Left ventricle myocardium inferior (tissue), 1 donor: ENCODE measurements at regions not wholly inside any gene's neighbourhood (a gene's known extent, or its start where the extent isn't known, plus 50 kb on each side); places are given as distances from the start of the nearest gene placed in this dataset.
A peak's percentile ranks its signal among the peaks of the same experiment; 100 is the strongest.

ENCODE experiments used
- DNase-seq: peaks from one replicate; pipeline ENCODE4 v3.0.0-alpha.2; 2020
- H3K27ac ChIP-seq: fragments of 200-600 bp; replicated peaks from 2 replicates; pipeline ENCODE4 v1.8.0; 2021
- H3K27me3 ChIP-seq: fragments of 200-600 bp; 2 replicates; pipeline ENCODE4 v1.8.0; 2021; ENCODE audit warnings: low read depth
- H3K36me3 ChIP-seq: fragments of 200-600 bp; 2 replicates; pipeline ENCODE4 v1.8.0; 2021
- H3K4me1 ChIP-seq: fragments of 200-600 bp; 2 replicates; pipeline ENCODE4 v1.8.0; 2021
- H3K4me3 ChIP-seq: fragments of 200-600 bp; 2 replicates; pipeline ENCODE4 v1.8.0; 2021; ENCODE audit warnings: mild to moderate bottlenecking, moderate library complexity
- H3K9me3 ChIP-seq: fragments of 200-600 bp; replicated peaks from 2 replicates; pipeline ENCODE4 v1.8.0; 2021
- intact Hi-C: fragments of 100-400 bp; cut with micrococcal nuclease; formaldehyde crosslinking; loops from one replicate; pipeline ENCODE4 v1.11.0; 2022
- TF ChIP-seq, protein P1 (sequence below): fragments of 200-600 bp; IDR thresholded peaks from 2 replicates; pipeline ENCODE4 v1.8.0; 2021; ENCODE audit warnings: antibody characterized with exemption, mild to moderate bottlenecking, borderline replicate concordance
- donor health status: DM: no; HTN: yes; CAD: no; lungs with severe emphysema.

DNA sequence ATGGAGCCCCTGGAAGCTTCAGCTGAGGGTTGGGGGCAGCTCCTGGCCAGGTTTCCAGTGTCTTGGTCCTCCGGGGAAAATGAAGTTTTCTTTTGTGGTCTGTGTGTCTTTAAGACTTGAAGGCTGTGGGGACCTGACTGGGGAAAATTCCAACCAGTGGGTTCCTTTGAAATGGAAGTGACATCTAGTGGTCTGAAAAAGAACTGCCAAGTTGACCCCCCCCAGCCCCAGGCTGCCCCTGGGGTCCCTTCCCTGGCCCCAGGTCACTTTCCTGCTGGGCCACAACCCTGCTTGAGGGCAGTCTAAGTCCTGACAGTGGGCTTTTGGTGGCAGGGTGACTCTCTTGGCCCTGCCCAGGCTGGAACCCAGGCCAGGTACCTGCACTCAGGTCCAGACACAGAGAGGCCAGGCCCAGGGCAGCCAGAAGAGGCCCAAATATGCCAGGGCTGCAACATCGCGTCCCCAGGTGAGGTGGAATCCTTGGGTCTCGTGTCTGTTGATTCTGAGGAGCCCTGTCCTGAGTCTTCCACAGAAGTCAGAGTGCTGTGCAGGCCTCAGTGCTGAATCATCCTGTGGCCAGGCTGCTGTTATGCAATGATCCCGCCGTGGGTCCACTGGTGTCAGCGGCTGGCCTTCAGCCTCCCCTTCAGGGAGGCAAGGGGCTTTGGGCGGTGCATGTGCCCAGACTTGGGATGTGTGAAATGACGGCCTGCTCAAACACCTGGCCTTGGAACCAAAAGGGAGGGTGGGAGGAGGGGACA lies 68.4 kb downstream of the VEGFA start:
- peaks cover 11% of the 10 kb centered on the region for H3K4me1 ChIP-seq
- H3K36me3 ChIP-seq = no peaks in the 10 kb centered on the region
- DNase-seq = peak; percentile 50
- H3K27ac ChIP-seq = peak overlapping the region; percentile 53
- no peak overlapping the region for H3K4me3 ChIP-seq
- H3K27me3 ChIP-seq = no peaks in the 10 kb centered on the region
- TF ChIP-seq, protein P1, sequence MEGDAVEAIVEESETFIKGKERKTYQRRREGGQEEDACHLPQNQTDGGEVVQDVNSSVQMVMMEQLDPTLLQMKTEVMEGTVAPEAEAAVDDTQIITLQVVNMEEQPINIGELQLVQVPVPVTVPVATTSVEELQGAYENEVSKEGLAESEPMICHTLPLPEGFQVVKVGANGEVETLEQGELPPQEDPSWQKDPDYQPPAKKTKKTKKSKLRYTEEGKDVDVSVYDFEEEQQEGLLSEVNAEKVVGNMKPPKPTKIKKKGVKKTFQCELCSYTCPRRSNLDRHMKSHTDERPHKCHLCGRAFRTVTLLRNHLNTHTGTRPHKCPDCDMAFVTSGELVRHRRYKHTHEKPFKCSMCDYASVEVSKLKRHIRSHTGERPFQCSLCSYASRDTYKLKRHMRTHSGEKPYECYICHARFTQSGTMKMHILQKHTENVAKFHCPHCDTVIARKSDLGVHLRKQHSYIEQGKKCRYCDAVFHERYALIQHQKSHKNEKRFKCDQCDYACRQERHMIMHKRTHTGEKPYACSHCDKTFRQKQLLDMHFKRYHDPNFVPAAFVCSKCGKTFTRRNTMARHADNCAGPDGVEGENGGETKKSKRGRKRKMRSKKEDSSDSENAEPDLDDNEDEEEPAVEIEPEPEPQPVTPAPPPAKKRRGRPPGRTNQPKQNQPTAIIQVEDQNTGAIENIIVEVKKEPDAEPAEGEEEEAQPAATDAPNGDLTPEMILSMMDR = peak; percentile 65
- H3K9me3 ChIP-seq = no peaks in the 10 kb centered on the region
- intact Hi-C loops = no loop called here

- Histone ChIP-seq H3K27ac (no peak overlapping the region), H3K4me1 (peaks cover 11% of the 10 kb centered on the region), H3K9me3 (no peaks in the 10 kb centered on the region), H3K27me3 (no peaks in the 10 kb centered on the region), H3K4me3 (no peak overlapping the region), H3K36me3 (no peaks in the 10 kb centered on the region)
- intact Hi-C loops = no loop called here
- DNase-seq = no peak
- TF ChIP-seq, protein P1 = no peak
These were observed 67.5 kb downstream of the VEGFA start for GRCh38 chr6:43837507-43837906.

DNA sequence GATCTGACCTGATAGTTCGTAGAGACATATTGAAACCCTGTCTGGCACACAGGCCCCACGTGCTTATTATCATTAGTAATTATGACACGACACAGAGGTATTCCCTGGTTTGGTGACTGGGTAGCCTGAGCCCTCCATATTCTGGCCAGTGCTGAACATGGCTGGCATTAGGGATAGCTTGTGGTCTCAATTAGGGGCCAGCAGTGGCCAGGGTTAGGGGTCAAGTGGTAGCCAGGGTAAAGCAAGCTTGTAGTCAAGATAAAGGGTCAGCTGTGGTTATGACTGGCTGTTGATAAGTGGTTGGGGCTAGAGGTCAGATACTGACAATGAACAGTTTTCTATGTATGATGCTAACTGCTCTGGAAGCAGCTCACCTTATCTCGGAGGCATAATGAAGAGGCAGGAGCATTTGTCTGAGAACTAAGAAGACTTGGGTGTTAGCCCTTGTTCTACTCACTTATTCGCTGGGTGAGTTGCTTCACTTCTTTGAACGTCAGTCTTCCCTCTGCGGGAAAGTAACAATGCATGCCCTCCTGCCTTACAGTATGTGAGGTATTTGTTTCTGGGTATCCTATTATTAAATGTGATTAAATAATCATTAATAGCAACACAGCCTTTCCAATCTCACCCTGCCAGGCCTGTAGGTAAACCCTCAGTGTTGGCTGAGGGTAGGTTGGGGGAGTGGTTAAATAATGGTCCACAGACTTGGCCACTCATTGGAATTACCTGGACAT lies 66.7 kb downstream of the VEGFA start:
- H3K4me1 ChIP-seq = peaks cover 11% of the 10 kb centered on the region
- intact Hi-C loops = no loop called here
- no peaks in the 10 kb centered on the region for H3K9me3 ChIP-seq
- H3K27me3 ChIP-seq = peaks cover 3% of the 10 kb centered on the region
- DNase-seq = no peak
- H3K36me3 ChIP-seq = no peaks in the 10 kb centered on the region
- TF ChIP-seq, protein P1 = no peak
- no peak overlapping the region for H3K4me3 ChIP-seq
- no peak overlapping the region for H3K27ac ChIP-seq
